ENCODE measurements at regions not wholly inside any gene's neighbourhood (a gene's known extent, or its start where the extent isn't known, plus 50 kb on each side); places are given as distances from the start of the nearest gene placed in this dataset.

GRCh38 chr19:20357921-20358320, 190.9 kb downstream of the ZNF486 start:
- H3K4me3 ChIP-seq (ENCODE audit: control insufficient read depth in 2 of 3, extremely low read depth in 1 of 3, insufficient read depth in 2 of 3, low read depth in 1 of 3, low read length in 3 of 3) = no peak overlapping the region
- H4K20me1 ChIP-seq (ENCODE audit: control insufficient read depth, extremely low read depth, insufficient read depth, low read length) = no peaks in the 10 kb centered on the region
- no peak overlapping the region for H2AFZ ChIP-seq (ENCODE audit: control insufficient read depth, low read length)
- FAIRE-seq = no peak
- TF ChIP-seq CTCF (optimal IDR thresholded peaks at IDR 0.05 in 1 of 3, IDR thresholded peaks at IDR 0.05 in 1 of 3, conservative IDR thresholded peaks at IDR 0.05 in 1 of 3; ENCODE audit: extremely low read depth in 1 of 3, insufficient read depth in 2 of 3, low read length in 3 of 3) = no peak
- no peak for TF ChIP-seq EZH2 (IDR thresholded peaks at IDR 0.05; ENCODE audit: low read length)
- H3K36me3 ChIP-seq (ENCODE audit: control insufficient read depth in 2 of 2, extremely low read depth in 1 of 2, insufficient read depth in 2 of 2, low read length in 2 of 2) = no peaks in the 10 kb centered on the region
- H3K4me1 ChIP-seq (ENCODE audit: control insufficient read depth, extremely low read depth, insufficient read depth, low read length) = no peaks in the 10 kb centered on the region
- no peaks in the 10 kb centered on the region for H3K9me1 ChIP-seq (ENCODE audit: control insufficient read depth, extremely low read depth, insufficient read depth, low read length)
- DNase-seq (ENCODE audit: low read depth, low spot score) = no peak
- H3K79me2 ChIP-seq (ENCODE audit: control insufficient read depth, insufficient read depth, low read length) = no peaks in the 10 kb centered on the region
- H3K27ac ChIP-seq (ENCODE audit: control insufficient read depth, insufficient read depth, low read length) = no peak overlapping the region
- dilution Hi-C loops (cut with MboI; ENCODE audit: extremely low pct_ligation_motif_present, low sequenced_read_pairs) = no loop called here
- H3K27me3 ChIP-seq (ENCODE audit: control insufficient read depth, extremely low read depth, insufficient read depth, low read length) = no peaks in the 10 kb centered on the region
- H3K4me2 ChIP-seq (ENCODE audit: control insufficient read depth, extremely low read depth, insufficient read depth, low read depth, low read length) = no peak overlapping the region
- no peak overlapping the region for H3K9ac ChIP-seq (ENCODE audit: control insufficient read depth, extremely low read depth, insufficient read depth, low read length)
- H3K9me3 ChIP-seq (ENCODE audit: control insufficient read depth, low read depth, low read length) = no peaks in the 10 kb centered on the region

GRCh38 chr19:20351244-20351643, 184.2 kb downstream of the ZNF486 start:
- DNase-seq (ENCODE audit: low read depth, low spot score) (no peak), FAIRE-seq (no peak)
- H3K4me3 ChIP-seq (ENCODE audit: control insufficient read depth in 2 of 3, extremely low read depth in 1 of 3, insufficient read depth in 2 of 3, low read depth in 1 of 3, low read length in 3 of 3) = no peak overlapping the region
- H2AFZ ChIP-seq (ENCODE audit: control insufficient read depth, low read length) = no peak overlapping the region
- H3K27me3 ChIP-seq (ENCODE audit: control insufficient read depth, extremely low read depth, insufficient read depth, low read length) = no peaks in the 10 kb centered on the region
- H3K9me1 ChIP-seq (ENCODE audit: control insufficient read depth, extremely low read depth, insufficient read depth, low read length) = no peaks in the 10 kb centered on the region
- H4K20me1 ChIP-seq (ENCODE audit: control insufficient read depth, extremely low read depth, insufficient read depth, low read length) = no peaks in the 10 kb centered on the region
- no peaks in the 10 kb centered on the region for H3K36me3 ChIP-seq (ENCODE audit: control insufficient read depth in 2 of 2, extremely low read depth in 1 of 2, insufficient read depth in 2 of 2, low read length in 2 of 2)
- H3K4me1 ChIP-seq (ENCODE audit: control insufficient read depth, extremely low read depth, insufficient read depth, low read length) = no peaks in the 10 kb centered on the region
- dilution Hi-C loops (cut with MboI; ENCODE audit: extremely low pct_ligation_motif_present, low sequenced_read_pairs) = no loop called here
- H3K9me3 ChIP-seq (ENCODE audit: control insufficient read depth, low read depth, low read length) = no peaks in the 10 kb centered on the region
- H3K9ac ChIP-seq (ENCODE audit: control insufficient read depth, extremely low read depth, insufficient read depth, low read length) = no peak overlapping the region
- no peaks in the 10 kb centered on the region for H3K79me2 ChIP-seq (ENCODE audit: control insufficient read depth, insufficient read depth, low read length)
- no peak for TF ChIP-seq EZH2 (IDR thresholded peaks at IDR 0.05; ENCODE audit: low read length)
- TF ChIP-seq CTCF (optimal IDR thresholded peaks at IDR 0.05 in 1 of 3, IDR thresholded peaks at IDR 0.05 in 1 of 3, conservative IDR thresholded peaks at IDR 0.05 in 1 of 3; ENCODE audit: extremely low read depth in 1 of 3, insufficient read depth in 2 of 3, low read length in 3 of 3) = no peak
- no peak overlapping the region for H3K27ac ChIP-seq (ENCODE audit: control insufficient read depth, insufficient read depth, low read length)
- H3K4me2 ChIP-seq (ENCODE audit: control insufficient read depth, extremely low read depth, insufficient read depth, low read depth, low read length) = no peak overlapping the region

Measured in keratinocyte (primary cell).